ENCODE measurements at regions not wholly inside any gene's neighbourhood (a gene's known extent, or its start where the extent isn't known, plus 50 kb on each side); places are given as distances from the start of the nearest gene placed in this dataset.

DNA sequence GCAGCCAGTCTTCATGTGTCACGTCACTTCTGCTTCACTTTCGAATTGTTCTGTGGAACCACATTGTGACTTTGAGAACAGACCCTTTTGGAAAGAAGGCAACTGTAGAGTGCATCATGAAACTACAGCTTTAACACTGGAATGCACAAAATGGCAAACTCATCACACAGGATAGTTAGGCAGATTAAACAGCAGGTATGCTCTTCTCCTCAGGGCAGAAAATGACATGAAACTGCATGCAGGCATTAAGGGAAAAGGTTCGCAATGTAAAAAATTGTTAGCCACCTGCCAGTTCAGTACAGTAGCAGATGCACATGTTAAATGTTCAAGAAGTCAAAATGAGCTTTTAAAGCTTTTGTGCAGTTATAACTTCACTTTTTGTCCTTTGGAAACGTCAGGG, 864.6 kb upstream of the IGFBP7 start:
- Histone ChIP-seq H2BK120ac (ENCODE audit: insufficient read depth, low read length, poor library complexity) (no peak overlapping the region), H3K36me3 (ENCODE audit: control insufficient read depth in 1 of 2, insufficient read depth in 2 of 2, low read length in 2 of 2) (no peaks in the 10 kb centered on the region), H2AFZ (ENCODE audit: insufficient read depth, low read length, poor library complexity) (no peak overlapping the region), H4K12ac (ENCODE audit: low read depth, low read length) (no peak overlapping the region), H3K23ac (ENCODE audit: low read length) (no peak overlapping the region), H3K27me3 (ENCODE audit: insufficient read depth, low read length) (no peaks in the 10 kb centered on the region), H4K8ac (ENCODE audit: low read depth, low read length) (no peak overlapping the region), H3K79me1 (ENCODE audit: low read length) (no peaks in the 10 kb centered on the region), H3K4me2 (ENCODE audit: low read length) (no peak overlapping the region), H3K4me1 (ENCODE audit: control insufficient read depth in 1 of 2, insufficient read depth in 2 of 2, low read length in 2 of 2) (no peaks in the 10 kb centered on the region), H3K27ac (ENCODE audit: low read depth, low read length) (no peak overlapping the region), H3K4ac (ENCODE audit: low read depth, low read length) (no peak overlapping the region), H3K18ac (ENCODE audit: low read length) (no peak overlapping the region), H3K9me3 (ENCODE audit: insufficient read depth, low read depth, low read length) (no peaks in the 10 kb centered on the region), H2BK5ac (ENCODE audit: low read depth, low read length, poor library complexity) (no peak overlapping the region), H2AK5ac (ENCODE audit: low read length) (no peak overlapping the region), H3K79me2 (ENCODE audit: control insufficient read depth, insufficient read depth, low read length, poor library complexity) (no peaks in the 10 kb centered on the region), H2BK12ac (ENCODE audit: low read length) (no peak overlapping the region), H3K9ac (ENCODE audit: low read length) (no peak overlapping the region), H3K4me3 (ENCODE audit: low read depth, low read length) (no peak overlapping the region), H4K91ac (ENCODE audit: low read depth, low read length) (no peak overlapping the region), H3K14ac (ENCODE audit: low read length) (no peak overlapping the region)
- peak; percentile 20 to 71 for DNase-seq
- WGBS (ENCODE audit: extremely low coverage, insufficient coverage, insufficient read length), result no CpG with 5 or more reads among the region's 4 CpGs

- no peaks in the 10 kb centered on the region for H3K79me1 ChIP-seq (ENCODE audit: low read length)
- no peak overlapping the region for H3K23ac ChIP-seq (ENCODE audit: low read length)
- H3K36me3 ChIP-seq (ENCODE audit: control insufficient read depth in 1 of 2, insufficient read depth in 2 of 2, low read length in 2 of 2), result no peaks in the 10 kb centered on the region
- no peaks in the 10 kb centered on the region for H3K9me3 ChIP-seq (ENCODE audit: insufficient read depth, low read depth, low read length)
- no peaks in the 10 kb centered on the region for H3K4me1 ChIP-seq (ENCODE audit: control insufficient read depth in 1 of 2, insufficient read depth in 2 of 2, low read length in 2 of 2)
- H2BK120ac ChIP-seq (ENCODE audit: insufficient read depth, low read length, poor library complexity), result no peak overlapping the region
- H4K8ac ChIP-seq (ENCODE audit: low read depth, low read length), result no peak overlapping the region
- no peak overlapping the region for H4K12ac ChIP-seq (ENCODE audit: low read depth, low read length)
- DNase-seq, result no peak
- no peak overlapping the region for H3K4me2 ChIP-seq (ENCODE audit: low read length)
- no peaks in the 10 kb centered on the region for H3K79me2 ChIP-seq (ENCODE audit: control insufficient read depth, insufficient read depth, low read length, poor library complexity)
- H3K4me3 ChIP-seq (ENCODE audit: low read depth, low read length), result no peak overlapping the region
- no peak overlapping the region for H3K4ac ChIP-seq (ENCODE audit: low read depth, low read length)
- no peak overlapping the region for H2AK5ac ChIP-seq (ENCODE audit: low read length)
- no peak overlapping the region for H3K27ac ChIP-seq (ENCODE audit: low read depth, low read length)
- no CpG with 5 or more reads among the region's 1 CpG for WGBS (ENCODE audit: extremely low coverage, insufficient coverage, insufficient read length)
- H4K91ac ChIP-seq (ENCODE audit: low read depth, low read length), result no peak overlapping the region
- H3K18ac ChIP-seq (ENCODE audit: low read length), result no peak overlapping the region
- H2BK12ac ChIP-seq (ENCODE audit: low read length), result no peak overlapping the region
- no peak overlapping the region for H2BK5ac ChIP-seq (ENCODE audit: low read depth, low read length, poor library complexity)
- no peak overlapping the region for H3K9ac ChIP-seq (ENCODE audit: low read length)
- H2AFZ ChIP-seq (ENCODE audit: insufficient read depth, low read length, poor library complexity), result no peak overlapping the region
- H3K14ac ChIP-seq (ENCODE audit: low read length), result no peak overlapping the region
- H3K27me3 ChIP-seq (ENCODE audit: insufficient read depth, low read length), result no peaks in the 10 kb centered on the region
These were observed 863.6 kb upstream of the IGFBP7 start for GRCh38 chr4:57973819-57974218.

DNA sequence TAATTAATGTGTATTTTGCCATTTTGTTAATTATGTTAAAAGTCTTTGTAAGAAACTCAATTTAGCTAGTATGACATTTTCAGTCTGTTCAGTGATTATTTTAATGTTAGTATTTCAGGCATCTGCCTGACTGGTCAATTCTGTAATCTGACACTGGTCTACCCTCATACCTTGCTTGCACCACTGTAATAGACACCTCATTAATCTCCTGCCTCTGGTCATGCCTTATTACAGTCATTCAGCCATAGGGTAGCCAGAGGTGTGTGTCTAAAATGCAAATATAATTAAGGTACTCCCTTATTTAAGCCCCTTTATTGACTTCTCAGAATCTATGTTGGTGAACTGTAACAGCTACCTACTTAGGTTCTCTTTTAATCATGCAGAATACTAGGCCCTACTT, 861.1 kb upstream of the IGFBP7 start:
- Histone ChIP-seq H3K18ac (ENCODE audit: low read length) (no peak overlapping the region), H3K27me3 (ENCODE audit: insufficient read depth, low read length) (no peaks in the 10 kb centered on the region), H3K4ac (ENCODE audit: low read depth, low read length) (no peak overlapping the region), H3K9me3 (ENCODE audit: insufficient read depth, low read depth, low read length) (peaks cover 8% of the 10 kb centered on the region), H3K14ac (ENCODE audit: low read length) (no peak overlapping the region), H3K4me3 (ENCODE audit: low read depth, low read length) (no peak overlapping the region), H3K4me2 (ENCODE audit: low read length) (no peak overlapping the region), H3K23ac (ENCODE audit: low read length) (no peak overlapping the region), H2AK5ac (ENCODE audit: low read length) (no peak overlapping the region), H4K12ac (ENCODE audit: low read depth, low read length) (no peak overlapping the region), H2BK120ac (ENCODE audit: insufficient read depth, low read length, poor library complexity) (no peak overlapping the region), H3K4me1 (ENCODE audit: control insufficient read depth in 1 of 2, insufficient read depth in 2 of 2, low read length in 2 of 2) (no peaks in the 10 kb centered on the region), H4K91ac (ENCODE audit: low read depth, low read length) (no peak overlapping the region), H3K9ac (ENCODE audit: low read length) (no peak overlapping the region), H3K79me1 (ENCODE audit: low read length) (no peaks in the 10 kb centered on the region), H2BK12ac (ENCODE audit: low read length) (no peak overlapping the region), H4K8ac (ENCODE audit: low read depth, low read length) (no peak overlapping the region), H2AFZ (ENCODE audit: insufficient read depth, low read length, poor library complexity) (no peak overlapping the region), H3K36me3 (ENCODE audit: control insufficient read depth in 1 of 2, insufficient read depth in 2 of 2, low read length in 2 of 2) (peaks cover 0 to 3% of the 10 kb centered on the region in 2 experiments), H3K27ac (ENCODE audit: low read depth, low read length) (no peak overlapping the region), H3K79me2 (ENCODE audit: control insufficient read depth, insufficient read depth, low read length, poor library complexity) (no peaks in the 10 kb centered on the region), H2BK5ac (ENCODE audit: low read depth, low read length, poor library complexity) (no peak overlapping the region)
- no peak for DNase-seq

GRCh38 chr4:57966987-57967760, 857.0 kb upstream of the IGFBP7 start:
- H3K4me2 ChIP-seq (ENCODE audit: low read length), result no peak overlapping the region
- WGBS (ENCODE audit: extremely low coverage, insufficient coverage, insufficient read length), result no CpG with 5 or more reads among the region's 23 CpGs
- no peak overlapping the region for H2AK5ac ChIP-seq (ENCODE audit: low read length)
- H3K79me2 ChIP-seq (ENCODE audit: control insufficient read depth, insufficient read depth, low read length, poor library complexity), result no peaks in the 10 kb centered on the region
- H3K23ac ChIP-seq (ENCODE audit: low read length), result no peak overlapping the region
- H3K18ac ChIP-seq (ENCODE audit: low read length), result no peak overlapping the region
- no peak overlapping the region for H4K12ac ChIP-seq (ENCODE audit: low read depth, low read length)
- H4K8ac ChIP-seq (ENCODE audit: low read depth, low read length), result no peak overlapping the region
- H3K36me3 ChIP-seq (ENCODE audit: control insufficient read depth in 1 of 2, insufficient read depth in 2 of 2, low read length in 2 of 2), result peaks cover 0 to 3% of the 10 kb centered on the region in 2 experiments
- no peaks in the 10 kb centered on the region for H3K4me1 ChIP-seq (ENCODE audit: control insufficient read depth in 1 of 2, insufficient read depth in 2 of 2, low read length in 2 of 2)
- no peak overlapping the region for H2BK120ac ChIP-seq (ENCODE audit: insufficient read depth, low read length, poor library complexity)
- peaks cover 10% of the 10 kb centered on the region for H3K9me3 ChIP-seq (ENCODE audit: insufficient read depth, low read depth, low read length)
- H4K91ac ChIP-seq (ENCODE audit: low read depth, low read length), result no peak overlapping the region
- no peaks in the 10 kb centered on the region for H3K27me3 ChIP-seq (ENCODE audit: insufficient read depth, low read length)
- H3K14ac ChIP-seq (ENCODE audit: low read length), result no peak overlapping the region
- H2AFZ ChIP-seq (ENCODE audit: insufficient read depth, low read length, poor library complexity), result no peak overlapping the region
- no peaks in the 10 kb centered on the region for H3K79me1 ChIP-seq (ENCODE audit: low read length)
- no peak overlapping the region for H3K9ac ChIP-seq (ENCODE audit: low read length)
- no peak overlapping the region for H2BK12ac ChIP-seq (ENCODE audit: low read length)
- no peak overlapping the region for H3K4ac ChIP-seq (ENCODE audit: low read depth, low read length)
- no peak overlapping the region for H3K27ac ChIP-seq (ENCODE audit: low read depth, low read length)
- no peak for DNase-seq
- no peak overlapping the region for H2BK5ac ChIP-seq (ENCODE audit: low read depth, low read length, poor library complexity)
- H3K4me3 ChIP-seq (ENCODE audit: low read depth, low read length), result no peak overlapping the region

All from trophoblast cell (in vitro differentiated cells and primary cell).